HG02970 (cell line): ENCODE measurements at regions not wholly inside any gene's neighbourhood (a gene's known extent, or its start where the extent isn't known, plus 50 kb on each side); places are given as distances from the start of the nearest gene placed in this dataset.
"Not testable (repeated sequence)": the region's sequence is repeated elsewhere in the genome, so short reads cannot be mapped to it uniquely, and the experiment has no call there.

ENCODE experiments used
- ATAC-seq: cut with Tn5 transposase; IDR thresholded peaks from one replicate; pipeline ENCODE4 v1.9.1; 2021; ENCODE audit warnings: mild to moderate bottlenecking, moderate library complexity, moderate number of reproducible peaks; ENCODE audit not compliant: unreplicated experiment, low FRiP score

DNA sequence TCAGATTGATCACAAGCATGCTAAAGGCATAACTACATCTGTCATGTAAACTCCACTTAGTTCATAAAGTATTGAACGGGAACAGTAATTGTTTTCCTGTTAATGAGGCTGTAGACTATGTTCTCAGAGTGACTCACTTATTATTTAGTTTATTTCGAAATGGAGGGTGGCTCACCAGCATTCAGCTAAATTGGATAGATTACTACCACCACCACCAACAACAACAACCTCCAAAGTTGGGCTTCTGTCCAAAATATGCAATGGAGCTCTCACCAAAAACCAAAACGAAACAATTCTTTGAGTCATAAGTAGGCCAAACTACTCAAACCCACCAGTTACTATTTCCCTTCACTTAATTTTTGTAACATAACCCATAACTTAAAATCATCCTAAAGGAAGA lies 127.9 kb upstream of the NRBF2 start:
- ATAC-seq = no peak

DNA sequence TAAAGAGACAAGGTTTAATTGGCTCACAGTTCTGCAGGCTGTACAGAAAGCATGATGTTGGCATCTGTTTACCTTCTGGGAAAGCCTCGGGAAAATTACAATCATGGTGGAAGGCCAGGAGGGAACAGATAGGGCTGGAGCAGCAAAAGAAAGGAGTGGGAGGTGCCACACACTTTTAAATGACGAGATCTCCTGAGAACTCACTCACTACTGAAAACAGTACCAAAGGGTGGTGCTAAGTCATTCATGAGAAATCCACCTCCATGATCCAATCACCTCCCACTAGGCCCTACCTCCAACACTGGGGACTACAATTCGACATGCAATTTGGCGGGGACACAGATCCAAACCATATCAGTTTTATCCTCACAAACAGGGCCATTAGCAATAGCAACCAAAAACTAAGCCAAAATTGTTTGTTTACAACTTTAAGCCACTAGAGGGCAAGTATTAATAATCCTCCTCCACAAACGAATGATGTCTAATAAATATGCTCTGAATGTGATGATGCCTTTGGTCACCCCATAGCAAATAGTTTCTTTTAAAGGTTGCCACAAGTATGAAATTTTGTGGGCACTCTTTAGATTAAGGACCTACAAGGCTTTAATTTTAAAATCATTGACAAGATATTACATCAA lies 129.2 kb upstream of the NRBF2 start:
- ATAC-seq = no peak

- ATAC-seq = no peak
Observed at GRCh38 chr10:62996925-62997324, 136.2 kb upstream of the NRBF2 start.

DNA sequence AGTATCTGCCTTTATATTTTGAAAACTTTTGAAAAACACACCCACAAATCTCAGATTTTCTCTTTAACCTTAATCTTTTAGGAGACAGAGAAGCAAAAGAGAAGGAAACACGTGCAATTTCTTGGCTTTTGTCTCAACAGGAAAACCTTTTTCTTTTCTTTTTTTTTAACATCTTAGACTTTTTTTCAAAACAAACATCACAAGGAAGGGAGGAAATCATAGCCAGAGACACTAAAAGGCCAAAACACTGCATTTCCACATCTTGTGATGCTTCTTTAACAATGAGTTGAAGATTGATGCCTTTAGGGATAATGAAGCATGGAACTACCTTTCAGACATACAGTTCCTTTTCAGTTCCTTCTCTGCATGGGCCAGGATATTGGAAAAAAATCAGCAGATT lies 136.6 kb upstream of the NRBF2 start:
- no peak for ATAC-seq

GRCh38 chr10:62993121-62993520 lies 140.0 kb upstream of the NRBF2 start:
- ATAC-seq = no peak

GRCh38 chr10:62992145-62992721 lies 140.9 kb upstream of the NRBF2 start:
- no peak for ATAC-seq

DNA sequence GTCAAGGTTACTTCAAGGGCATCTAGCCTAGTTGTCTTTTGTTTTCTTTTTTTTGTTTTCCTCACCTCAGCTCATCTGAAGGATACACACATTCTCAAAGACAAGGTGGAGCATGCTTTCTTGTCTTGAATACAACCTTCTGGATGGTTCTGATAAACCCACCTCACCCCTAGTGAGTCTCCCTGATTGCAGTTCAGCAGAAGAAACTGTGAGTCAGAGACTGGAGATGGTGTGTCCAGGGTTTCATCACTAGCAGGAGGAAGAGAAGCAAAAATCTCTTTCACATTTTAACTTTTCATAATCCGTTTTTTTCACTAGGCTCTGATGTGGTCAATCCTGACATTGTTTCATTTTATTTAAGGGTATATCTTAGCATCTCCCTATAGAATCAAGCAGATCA lies 143.0 kb upstream of the NRBF2 start:
- ATAC-seq = no peak

GRCh38 chr10:62985807-62986600 lies 147.1 kb upstream of the NRBF2 start:
- no peak for ATAC-seq

GRCh38 chr10:62981096-62981495 lies 152.0 kb upstream of the NRBF2 start:
- ATAC-seq = no peak

DNA sequence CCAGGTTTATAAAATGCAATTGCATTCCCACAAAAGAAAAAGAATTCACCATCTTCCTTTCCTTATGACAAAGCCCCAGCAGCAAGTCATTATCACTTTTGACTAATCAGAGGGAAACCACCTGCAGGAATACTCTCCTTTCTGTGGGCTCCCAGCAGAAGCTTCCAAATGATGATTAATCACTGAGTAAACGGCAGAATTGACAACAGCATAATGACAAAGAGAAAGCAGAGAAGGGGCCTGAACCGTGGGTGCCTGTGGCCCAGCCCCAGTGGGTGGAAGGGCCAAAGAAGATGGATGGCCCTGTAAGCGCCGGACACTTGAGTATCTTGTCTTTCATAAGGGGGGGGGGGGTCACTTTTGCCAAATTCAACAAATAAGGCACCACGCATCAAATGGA lies 152.4 kb upstream of the NRBF2 start:
- no peak for ATAC-seq

DNA sequence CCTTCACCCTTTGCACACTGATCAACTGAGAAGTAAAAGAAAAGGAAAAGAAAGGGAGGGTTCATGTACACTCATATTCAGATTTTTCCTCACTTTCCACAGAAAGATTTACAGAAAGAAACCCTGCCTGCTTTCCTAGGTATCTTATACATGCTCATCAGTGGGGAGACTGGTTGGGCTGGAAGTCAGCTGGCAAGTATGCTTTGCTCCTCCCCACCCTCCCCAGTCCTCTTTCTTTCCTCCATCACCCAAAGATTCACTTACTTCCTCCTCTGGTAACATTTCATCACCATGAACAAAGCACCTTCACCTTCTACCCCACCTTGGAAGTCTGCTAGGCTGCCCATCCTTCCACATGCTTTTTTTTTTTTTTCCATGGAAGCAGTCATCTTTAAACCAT lies 153.2 kb upstream of the NRBF2 start:
- ATAC-seq = no peak

DNA sequence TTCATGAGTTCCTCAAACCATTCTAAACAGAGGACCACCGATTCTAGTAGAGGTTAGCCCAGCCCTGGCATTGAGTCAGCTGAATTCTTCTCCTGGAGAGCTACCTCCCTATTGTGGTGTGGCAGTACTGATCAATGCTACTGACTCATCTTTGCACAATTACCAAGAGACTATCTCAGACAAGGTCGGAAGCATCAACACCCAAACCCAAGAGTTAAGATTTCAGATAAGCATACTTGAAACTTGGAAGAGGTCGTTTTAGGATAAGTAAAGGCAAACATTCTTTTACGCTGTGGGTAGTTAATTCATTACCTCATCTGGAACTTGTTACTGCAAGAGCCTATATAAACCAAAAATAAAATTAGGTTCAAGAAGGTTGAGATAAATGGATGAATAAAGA lies 154.6 kb upstream of the NRBF2 start:
- no peak for ATAC-seq

- not testable (repeated sequence) for ATAC-seq
Observed at GRCh38 chr10:62974795-62975194, 158.3 kb upstream of the NRBF2 start.

DNA sequence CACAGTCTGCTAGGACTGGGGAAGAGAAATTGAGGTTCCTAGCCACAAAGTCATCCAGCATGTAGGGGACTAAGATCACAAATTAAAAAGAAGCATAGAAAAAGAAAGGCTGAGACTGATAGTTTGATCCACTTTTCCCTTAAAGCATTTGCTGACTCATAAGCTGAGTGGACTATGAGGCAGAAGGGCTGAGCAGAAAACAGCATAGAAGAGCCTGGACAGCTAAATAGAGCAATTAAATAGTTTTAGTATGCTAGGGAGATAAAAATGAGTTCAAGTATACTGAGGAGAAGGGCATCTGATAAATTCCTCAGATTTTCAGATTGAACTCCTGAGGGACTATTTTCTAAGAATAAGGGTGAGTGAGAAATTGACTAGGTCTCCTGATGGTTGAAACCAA lies 155.9 kb upstream of the EGR2 start:
- no peak for ATAC-seq

- no peak for ATAC-seq
Observed at GRCh38 chr10:62964026-62964425, 147.9 kb upstream of the EGR2 start.

- ATAC-seq = no peak
Observed at GRCh38 chr10:62961951-62962523, 145.9 kb upstream of the EGR2 start.

DNA sequence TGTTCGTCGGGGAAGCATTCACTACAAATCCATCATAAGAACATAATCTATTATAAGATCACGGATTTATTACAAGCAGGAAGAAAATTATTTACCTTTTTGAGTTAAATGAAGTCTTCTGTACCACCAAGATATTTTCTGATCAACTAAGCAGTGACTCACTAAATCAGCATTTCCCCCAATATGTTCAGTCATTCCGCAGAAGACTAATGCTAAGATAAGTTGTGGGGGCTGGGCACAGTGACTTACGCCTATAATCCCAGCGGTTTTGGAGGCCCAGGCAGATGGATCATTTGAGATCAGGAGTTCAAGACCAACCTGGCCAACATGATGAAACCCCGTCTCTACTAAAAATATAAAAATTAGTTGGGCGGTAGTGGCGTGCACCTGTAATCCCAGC lies 144.2 kb upstream of the EGR2 start:
- ATAC-seq = no peak

- ATAC-seq = no peak
Observed at GRCh38 chr10:62959553-62959952, 143.4 kb upstream of the EGR2 start.

GRCh38 chr10:62958980-62959379 lies 142.8 kb upstream of the EGR2 start:
- ATAC-seq = no peak

DNA sequence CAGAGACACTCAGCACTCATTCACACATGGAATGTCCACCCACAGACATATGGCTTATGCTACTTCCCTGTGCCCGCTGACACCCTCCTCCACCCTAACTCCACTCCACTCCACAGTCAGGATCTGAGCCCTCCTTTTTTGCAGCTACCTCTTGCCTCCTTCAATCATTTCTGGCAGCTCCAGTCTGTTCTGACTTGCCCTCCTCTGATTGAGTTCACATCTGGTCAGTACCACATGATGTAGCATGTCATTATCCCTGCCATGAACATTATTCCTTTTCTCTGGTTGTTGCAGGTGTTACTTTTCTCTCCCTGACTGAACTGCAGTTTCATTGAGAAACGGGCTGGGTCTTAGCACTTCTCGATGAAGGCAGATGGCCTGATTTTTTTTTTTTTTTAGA lies 130.1 kb upstream of the EGR2 start:
- no peak for ATAC-seq

DNA sequence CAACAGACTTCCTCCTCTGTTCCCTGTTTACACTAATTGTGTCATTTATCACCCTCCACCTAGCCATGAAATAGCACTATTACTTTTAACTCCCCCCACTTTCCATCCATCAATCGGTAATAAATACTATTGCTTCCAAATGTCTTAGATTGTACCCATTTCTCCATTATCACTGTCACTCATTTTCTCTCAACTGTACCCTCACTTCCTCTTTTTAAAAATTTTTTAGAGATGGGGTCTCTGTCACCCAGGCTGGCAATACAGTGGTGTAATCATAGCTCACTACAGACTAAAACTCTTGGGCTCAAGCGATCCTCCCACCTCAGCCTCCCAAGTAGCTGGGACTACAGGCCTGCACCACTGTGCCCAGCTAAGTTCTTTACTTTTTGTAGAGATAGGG lies 123.5 kb upstream of the EGR2 start:
- no peak for ATAC-seq

DNA sequence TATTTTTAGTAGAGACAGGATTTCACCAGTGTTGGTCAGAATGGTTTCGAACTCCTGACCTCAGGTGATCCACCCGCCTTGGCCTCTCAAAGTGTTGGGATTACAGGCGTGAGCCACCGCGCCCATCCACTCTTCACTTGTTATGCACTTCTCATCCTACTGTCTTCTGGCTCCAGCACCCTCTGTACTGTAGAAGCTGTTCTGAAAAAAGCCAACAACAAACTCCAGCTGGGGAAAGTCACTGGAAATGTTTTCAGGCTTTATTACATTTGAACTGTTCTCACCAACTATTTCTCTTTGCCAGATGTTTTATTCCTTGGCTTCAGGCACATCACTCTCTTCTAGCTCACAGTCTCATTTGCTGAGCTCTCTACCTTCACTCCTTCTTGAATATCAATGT lies 122.5 kb upstream of the EGR2 start:
- ATAC-seq = no peak
